SK-MEL-5 (cell line): ENCODE measurements at regions not wholly inside any gene's neighbourhood (a gene's known extent, or its start where the extent isn't known, plus 50 kb on each side); places are given as distances from the start of the nearest gene placed in this dataset.

Experiments
- DNase-seq: peaks from one replicate; pipeline ENCODE4 v3.0.0-alpha.2; 2016; ENCODE audit warnings: low read depth, low spot score
- in situ Hi-C: cut with HindIII; loops from 2 replicates; pipeline ENCODE4 v1.10.0; 2016; ENCODE audit warnings: low sequenced_read_pairs, high pct_unique_total_duplicates, low pct_unique_long_range_greater_than_20kb

DNA sequence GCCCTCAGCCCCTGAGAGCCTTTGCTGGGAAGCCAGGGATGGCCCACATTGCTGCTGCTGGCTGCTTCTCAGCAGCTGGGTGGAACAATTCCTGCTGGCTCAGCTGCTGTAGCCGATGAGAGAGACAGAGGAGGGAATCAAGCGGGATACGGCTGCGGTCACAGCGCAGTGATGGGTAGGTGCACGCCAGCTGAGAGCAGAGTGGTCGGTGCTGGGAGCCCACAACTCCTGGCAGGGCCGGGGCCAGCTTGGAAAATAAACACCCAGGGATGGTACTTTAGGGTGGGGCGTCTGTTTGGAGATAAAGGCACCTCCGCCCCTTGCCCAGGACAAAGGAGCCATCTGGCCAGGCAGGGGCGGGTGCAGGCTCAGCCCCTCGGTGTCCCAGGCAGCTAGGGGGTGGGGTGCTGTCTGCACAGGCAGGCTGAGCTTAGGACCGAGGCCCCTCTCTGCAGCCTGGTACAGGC lies 480.5 kb downstream of the MIAT start:
- in situ Hi-C loops = no loop called here
- no peak for DNase-seq

DNA sequence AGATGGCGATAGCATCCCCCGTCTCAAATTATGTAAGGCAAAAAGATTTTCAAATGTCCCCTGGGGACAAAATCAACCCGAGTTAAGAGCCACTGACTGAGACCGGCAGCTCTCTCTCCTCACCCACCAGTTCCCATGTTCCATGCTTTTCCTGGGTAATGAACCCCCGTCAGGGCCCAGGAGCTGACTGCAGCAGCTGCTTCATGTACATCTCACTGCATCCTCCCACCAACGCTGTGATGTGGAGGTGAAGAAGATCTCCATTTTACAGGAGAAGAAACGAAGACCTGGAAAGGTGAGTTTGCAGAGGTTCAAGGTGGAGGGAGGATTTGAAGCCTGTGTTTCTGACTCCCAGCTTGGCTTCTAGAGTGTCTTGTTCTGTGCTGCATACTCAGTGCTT lies 481.1 kb downstream of the MIAT start:
- in situ Hi-C loops = no loop called here
- no peak for DNase-seq

DNA sequence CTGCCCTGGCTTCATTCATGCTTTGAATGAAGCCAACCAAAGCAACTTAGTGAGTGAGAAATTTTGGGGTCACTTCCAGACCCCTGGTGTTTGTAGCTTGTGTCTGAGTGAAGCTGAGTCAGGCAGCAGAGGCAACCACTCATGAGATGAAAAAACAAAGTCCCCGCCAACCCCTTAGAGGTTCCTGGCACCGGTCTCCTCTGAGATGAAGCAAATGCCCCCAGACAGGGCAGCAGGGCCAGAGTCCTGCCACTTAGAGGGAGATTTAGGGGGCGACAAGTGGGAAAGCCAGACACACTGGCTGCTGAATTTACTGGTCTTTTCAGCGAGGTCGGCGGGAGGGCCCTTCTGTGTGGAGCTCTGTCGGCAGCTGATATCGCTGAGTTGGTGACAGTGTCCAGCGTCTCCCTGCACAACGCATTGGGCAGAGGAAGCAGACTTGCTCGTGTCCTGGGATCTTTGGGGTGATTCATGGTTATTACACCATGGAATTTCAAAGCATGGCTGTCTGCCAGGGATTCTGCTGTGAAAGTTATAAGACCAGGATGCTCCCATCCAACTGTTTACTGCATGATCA lies 482.6 kb downstream of the MIAT start:
- in situ Hi-C loops = no loop called here
- DNase-seq = no peak

DNA sequence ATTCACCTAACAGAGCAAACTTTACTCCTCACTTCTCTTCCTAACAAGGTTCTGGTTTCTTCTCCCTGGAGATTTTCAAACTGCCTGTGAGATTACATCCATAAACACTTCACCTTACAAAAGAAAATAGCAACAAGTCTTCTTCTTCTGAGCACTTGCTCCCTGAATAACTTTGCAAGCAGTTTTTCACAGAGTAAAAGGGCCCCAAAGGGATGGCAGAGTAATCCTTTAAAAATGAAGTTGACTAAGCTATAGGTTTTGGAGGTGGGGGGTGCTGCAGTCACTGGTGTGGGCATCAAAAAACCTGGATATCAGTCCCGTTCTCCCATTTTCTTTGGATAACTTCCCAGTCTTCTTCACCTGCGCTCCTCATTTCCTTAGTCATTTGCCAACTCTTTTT lies 484.9 kb downstream of the MIAT start:
- in situ Hi-C loops = no loop called here
- DNase-seq = no peak

DNA sequence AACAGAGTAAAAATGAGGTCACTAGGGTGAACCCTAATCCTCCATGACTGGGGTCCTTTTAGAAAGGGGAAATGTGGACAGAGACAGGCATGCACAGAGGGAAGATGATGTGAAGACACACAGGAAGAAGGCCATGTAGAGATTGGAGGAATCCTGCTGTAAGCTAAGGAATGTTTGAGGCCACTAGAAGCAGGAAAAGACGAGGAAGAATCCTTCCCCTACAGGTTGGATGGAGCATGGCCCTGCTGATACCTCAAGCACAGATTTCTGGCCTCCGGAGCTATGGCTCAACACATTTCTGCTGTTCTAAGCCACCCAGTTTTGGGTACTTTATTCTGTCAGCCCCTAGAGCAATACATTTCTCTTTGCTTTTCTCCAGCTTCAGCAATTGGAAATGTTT lies 486.9 kb downstream of the MIAT start:
- in situ Hi-C loops = no loop called here
- no peak for DNase-seq

DNA sequence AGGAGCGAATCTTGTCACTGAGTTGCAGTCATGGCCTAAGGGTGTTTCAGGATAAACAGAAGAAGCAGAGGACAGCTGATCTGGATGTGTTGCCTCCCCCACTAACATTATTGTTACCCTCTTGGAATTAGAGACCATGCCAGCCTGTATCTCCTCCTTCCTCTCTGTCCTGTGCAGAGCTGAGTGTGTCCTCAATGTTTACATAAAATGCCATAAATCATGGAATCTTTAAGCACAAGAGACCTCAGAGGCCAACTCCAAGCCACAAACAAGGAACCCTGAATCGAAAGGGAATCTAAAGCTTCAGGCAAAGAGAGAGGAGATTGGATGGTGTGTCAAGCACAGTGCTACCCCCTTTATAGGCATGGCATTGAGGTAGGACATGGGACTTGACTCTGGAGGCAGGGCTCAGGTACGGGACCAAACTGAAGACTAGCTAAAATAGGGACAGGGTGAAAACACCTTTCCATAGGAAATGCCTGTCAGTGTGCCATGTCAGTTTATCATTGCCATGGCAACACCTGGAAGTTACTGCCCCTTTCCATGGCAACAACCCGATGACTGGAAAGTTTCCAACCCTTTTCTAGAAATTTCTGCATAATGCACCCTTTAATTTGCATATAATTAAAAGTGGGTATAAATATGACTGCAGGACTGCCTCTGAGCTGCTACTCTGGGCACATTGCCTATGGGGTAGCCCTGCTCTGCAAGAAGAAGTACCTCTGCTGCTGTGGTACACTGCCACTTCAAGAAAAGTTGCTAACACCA lies 489.7 kb downstream of the MIAT start:
- in situ Hi-C loops = no loop called here
- DNase-seq = no peak

DNA sequence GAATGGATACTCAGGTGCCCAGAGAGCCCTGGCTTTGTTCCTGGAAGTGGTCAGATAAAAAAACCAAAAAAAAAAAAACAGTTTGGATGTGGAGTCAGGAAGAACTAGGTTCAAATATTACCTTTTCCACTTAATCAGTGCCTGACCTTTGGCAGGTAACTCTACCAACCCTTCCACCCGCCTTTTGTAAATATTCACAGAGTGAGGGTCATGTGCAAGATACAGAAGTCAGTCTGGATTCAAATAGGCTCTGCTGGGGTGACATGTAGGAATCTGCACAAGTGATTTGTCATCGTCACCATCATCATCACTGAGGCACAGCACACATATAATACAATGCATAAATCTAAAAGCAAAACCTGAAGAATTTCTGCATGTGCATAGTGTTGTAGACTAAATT lies 490.7 kb downstream of the MIAT start:
- in situ Hi-C loops = no loop called here
- no peak for DNase-seq

DNA sequence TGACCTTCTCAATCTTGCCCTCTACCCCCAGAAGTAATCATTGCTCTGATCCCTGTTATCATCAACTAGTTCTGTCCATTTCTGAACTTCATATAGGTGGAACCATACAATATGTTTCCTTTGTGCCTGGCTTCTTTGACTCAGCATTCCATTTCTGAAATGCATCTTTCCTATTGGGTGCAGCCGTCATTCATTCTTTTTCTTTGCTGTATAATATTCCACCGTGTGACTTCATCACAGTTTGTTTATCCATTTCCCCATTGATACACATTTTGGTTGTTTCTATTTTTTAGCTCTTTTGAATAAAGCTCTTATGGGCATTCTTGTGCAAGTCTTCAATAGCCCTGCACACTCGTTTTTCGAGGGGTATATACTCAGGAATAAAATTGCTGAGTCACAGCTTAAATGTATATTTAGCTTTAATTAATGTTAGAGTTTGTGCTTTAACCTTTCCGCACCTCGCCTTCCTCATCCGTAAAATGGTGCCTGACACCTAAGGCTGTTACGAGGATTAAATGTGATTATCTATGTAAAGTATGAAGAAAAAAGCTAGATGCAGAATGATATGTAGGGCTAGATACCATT lies 491.6 kb downstream of the MIAT start:
- no peak for DNase-seq
- in situ Hi-C loops = no loop called here

DNA sequence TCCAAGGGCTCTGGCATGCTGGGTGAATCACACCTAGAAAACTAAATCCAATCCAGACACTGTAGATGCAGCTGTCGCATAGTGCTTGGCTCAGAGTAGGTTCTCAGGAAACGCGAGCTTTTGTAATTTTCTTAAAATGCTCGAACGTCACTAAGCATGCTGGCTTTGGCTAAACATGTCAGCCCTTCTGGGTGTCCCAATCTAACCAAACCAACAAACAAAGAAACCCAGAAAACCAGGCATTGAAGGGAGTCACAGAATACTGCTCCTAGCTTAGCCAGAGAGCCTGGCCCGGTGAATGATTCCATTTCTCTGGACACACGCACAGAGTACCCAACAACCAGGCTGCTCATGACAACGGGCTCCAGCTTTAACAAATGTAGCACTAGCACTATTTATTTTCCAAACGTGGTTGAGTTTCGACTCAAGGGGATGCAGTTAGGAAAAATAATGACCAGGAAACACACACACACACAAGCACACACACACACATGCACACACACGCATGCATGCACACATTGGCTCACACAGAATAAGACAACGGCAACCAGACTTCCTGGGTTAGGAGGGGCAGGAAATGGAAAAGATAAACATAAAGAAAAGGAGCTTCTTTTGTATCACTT lies 492.6 kb downstream of the MIAT start:
- no peak for DNase-seq
- in situ Hi-C loops = no loop called here

DNA sequence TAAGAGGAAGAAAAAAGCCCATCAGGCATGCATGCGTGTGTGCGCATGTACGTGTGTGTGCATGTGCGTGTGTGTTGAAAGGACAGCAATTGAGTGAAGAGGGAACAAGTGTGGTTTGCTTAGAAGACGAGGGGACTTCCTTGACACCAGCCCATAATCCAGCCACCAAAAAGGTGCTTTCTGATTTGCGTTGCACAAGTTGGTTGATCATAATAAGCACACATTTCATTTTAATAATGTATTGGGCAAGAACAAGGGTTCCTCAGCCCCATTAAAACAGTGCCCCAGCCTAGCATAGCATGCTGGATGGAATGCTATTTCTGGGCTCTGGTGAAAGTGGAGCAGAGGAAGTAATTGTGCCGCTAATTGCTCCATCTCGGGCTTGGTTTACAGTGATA lies 493.2 kb downstream of the MIAT start:
- in situ Hi-C loops = no loop called here
- no peak for DNase-seq

DNA sequence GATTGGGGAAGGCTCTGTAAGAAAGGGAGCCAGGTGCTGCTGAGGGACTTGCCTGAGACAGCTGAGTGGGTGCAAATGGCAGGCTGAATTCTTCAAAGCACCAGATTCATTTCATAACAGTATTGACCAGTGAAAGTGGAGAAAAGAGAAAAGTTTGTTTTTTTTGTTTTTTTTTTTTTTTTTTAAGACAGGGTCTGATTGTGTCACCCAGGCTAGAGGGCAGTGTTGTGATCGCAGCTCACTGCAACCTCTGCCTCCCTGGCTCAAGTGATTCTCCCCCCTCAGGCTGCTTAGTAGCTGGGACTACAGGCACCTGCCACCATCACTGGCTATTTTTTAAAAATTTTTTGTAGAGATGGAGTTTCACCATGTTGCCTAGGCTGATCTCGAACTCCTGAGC lies 494.0 kb downstream of the MIAT start:
- DNase-seq = peak; percentile 38
- in situ Hi-C loops = no loop called here

DNA sequence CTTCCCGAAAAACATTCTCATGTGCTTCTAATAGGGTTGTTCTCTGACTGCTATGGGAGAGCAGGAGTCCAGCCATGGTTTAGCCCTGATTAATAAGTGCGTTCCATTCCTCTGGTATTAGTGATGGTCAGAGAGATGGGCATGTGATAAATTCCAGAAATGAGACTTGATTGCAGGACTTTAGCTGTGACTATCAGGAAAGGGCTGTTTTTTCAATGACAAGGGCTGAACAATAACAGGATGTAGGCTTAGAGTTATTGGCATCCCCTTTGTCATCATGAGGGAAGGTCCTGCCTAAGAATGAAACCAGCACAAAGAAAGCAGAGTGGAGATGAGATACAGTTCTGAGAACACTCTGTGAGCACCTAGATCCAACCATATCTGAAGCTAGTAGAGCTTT lies 494.6 kb downstream of the MIAT start:
- in situ Hi-C loops = no loop called here
- no peak for DNase-seq

DNA sequence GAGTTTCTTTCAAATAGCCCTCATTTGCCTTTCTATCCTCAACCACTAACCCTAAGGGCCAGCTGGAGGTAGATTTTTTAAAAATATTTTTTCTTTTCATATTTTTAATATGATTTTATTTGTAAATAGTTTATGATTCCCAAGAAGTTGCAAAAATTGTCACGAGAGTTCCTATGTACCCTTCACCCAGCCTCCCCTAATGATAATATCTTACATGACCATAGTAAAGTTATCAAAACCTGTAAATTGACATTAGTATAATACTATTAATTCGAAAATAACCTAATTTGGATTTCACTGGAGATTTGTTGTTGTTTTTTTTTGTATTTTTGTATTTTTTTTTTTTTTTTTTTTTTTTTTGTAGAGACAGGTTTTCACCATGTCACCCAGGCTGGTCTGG lies 495.5 kb downstream of the MIAT start:
- no peak for DNase-seq
- in situ Hi-C loops = no loop called here

DNA sequence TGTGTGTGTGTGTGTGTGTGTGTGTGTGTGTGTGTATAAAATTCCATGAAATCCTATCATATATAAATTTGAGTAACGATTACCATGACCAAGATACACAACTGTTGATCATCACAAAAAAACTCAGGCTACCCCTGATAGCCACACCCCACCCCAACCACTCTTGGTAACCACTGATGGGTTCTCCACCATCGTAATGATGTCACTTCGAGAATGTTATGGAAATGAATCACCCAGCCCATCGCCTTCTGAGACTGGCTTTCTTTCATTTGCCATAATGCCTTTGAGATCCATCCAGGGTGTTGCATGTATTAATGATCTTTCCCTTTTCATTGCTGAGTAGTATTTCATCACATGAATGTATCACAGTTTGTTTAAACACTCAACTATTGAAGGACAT lies 496.0 kb downstream of the MIAT start:
- DNase-seq = no peak
- in situ Hi-C loops = no loop called here

DNA sequence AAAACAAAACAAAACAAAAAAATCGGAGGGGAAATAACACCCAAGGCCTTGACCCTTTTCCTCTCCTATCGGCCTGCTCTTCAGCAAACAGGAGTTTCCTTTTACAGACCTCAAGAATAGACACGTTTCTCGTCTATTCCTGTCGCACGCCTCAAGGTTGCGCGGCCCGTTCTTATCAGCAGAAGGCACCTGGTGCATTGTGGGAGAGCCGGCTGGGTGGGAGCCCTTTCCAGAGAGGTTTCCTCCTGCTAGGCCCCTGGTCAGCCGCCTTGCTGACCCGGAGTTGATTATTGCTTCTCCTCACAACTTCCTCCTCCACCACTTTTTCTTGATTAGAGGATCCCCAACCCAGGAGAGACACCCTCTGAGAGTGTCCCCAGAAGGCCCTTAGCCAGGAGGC lies 497.3 kb downstream of the MIAT start:
- in situ Hi-C loops = no loop called here
- DNase-seq = no peak

DNA sequence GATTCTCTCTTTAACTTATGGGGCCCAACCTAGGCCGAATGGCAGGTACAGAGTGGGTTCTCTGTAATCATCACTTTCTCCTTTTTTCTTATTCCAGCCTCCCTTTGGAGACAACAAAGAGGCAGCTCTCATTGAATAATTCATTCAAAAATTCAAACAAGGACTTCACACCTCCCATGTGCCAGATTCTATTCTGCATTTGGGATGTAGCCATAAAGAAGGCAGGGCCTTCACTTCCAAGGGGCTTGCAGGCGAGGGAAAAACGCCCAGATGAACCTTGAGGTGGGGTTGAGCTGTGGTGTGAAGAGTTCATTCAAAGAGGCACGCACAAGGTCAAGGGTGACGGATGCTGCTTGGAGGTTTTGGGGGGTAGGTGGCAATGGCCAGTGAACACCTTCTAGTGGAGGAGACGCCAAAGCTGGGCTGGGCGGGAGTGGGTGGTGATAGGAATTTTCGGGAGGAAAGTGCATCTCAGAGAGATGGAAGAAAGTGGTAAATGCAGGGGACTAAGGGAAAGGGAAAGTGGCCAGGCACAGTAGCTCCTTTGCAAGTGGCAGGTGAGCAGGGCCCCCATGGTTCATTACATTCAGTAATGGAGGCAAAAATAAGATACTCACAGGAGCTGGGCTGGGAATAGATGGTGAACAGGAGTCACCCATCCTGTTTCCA lies 499.6 kb downstream of the MIAT start:
- no peak for DNase-seq

DNA sequence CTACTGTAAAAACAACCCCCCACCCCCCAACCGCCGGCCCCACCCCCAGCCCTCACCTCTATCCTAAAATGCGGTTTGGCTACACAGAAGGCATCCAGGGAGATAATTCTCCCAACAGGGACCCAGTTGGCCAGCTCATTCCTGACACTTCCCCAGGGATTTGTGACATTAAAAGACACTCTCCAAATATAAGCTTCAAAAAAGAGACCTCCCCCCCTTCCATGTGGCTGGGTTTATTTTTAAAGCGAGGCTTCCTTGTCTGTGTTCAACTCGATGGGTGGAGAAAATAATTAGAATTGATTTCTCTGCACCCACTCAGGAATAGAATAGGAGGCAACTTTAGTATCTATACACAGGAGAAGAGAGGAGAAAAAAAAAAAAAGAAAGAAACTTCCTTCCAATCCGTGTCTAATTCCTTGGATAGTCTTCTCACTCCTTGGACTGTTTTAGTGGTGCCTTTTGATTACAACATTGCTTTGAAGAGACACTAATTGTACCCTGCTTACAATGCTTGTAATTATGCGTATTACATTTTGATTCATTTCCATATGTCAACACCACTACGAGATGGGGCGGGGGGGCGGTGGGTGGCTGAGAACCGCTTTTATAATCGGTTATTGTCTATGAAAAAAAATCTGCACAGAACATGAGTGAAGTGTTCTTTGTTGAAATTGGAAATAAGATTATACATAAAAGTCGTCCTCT lies 500.4 kb downstream of the MIAT start:
- DNase-seq = no peak
- in situ Hi-C loops = no loop called here

More for the DNA sequence above, 499.6 kb downstream of the MIAT start:
- in situ Hi-C loops = no loop called here

DNA sequence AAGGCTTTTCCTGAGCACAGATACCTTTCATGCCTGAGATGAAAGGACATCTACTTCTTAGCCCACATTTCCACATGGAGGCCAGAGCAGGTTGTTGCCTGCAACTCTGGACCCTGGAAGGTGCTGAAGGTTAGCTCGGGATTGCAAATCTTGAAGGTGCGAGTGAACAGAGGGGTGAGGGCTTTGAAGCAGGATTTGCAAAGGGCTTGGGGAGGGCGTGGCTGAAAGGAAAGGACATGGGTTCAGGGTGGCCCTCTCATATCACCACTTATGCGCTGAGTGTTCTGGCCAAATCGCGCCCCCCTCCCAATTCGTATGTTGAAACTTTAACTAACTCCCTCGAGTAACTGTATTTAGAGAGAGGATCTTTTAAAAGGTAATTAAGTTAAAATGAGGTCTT lies 501.6 kb downstream of the MIAT start:
- DNase-seq = no peak
- in situ Hi-C loops = no loop called here
